HEK293 (cell line): ENCODE measurements at regions not wholly inside any gene's neighbourhood (a gene's known extent, or its start where the extent isn't known, plus 50 kb on each side); places are given as distances from the start of the nearest gene placed in this dataset.

ENCODE experiments used
- FEZF1 ChIP-seq: fragments of 450-650 bp; formaldehyde crosslinking; IDR thresholded peaks from 2 replicates; pipeline ENCODE4 v1.5.1; 2016; ENCODE audit warnings: missing biosample characterization, missing genetic modification characterization
- KLF9 ChIP-seq: fragments of 450-650 bp; formaldehyde crosslinking; IDR thresholded peaks from 2 replicates; pipeline ENCODE4 v1.5.1; 2016; ENCODE audit warnings: missing biosample characterization, missing genetic modification characterization, low read depth
- SCRT1 ChIP-seq: fragments of 450-650 bp; formaldehyde crosslinking; IDR thresholded peaks from 2 replicates; pipeline ENCODE4 v1.5.1; 2016; ENCODE audit warnings: missing biosample characterization, missing genetic modification characterization, borderline replicate concordance
- ZFP3 ChIP-seq: fragments of 450-650 bp; formaldehyde crosslinking; IDR thresholded peaks from 2 replicates; pipeline ENCODE4 v1.5.1; 2016; ENCODE audit warnings: low read depth, missing biosample characterization, missing genetic modification characterization
- ZNF112 ChIP-seq: fragments of 450-650 bp; formaldehyde crosslinking; IDR thresholded peaks from 2 replicates; pipeline ENCODE4 v1.5.0; 2017; ENCODE audit warnings: missing biosample characterization, missing genetic modification characterization
- ZNF24 ChIP-seq: fragments of 450-650 bp; formaldehyde crosslinking; IDR thresholded peaks from 2 replicates; pipeline ENCODE4 v1.5.1; 2016; ENCODE audit warnings: missing biosample characterization, missing genetic modification characterization
- ZNF274 ChIP-seq, 2 experiments: fragments of 200-500 bp in 1 of 2; fragments of 450-650 bp in 1 of 2; sonication (Bioruptor generic) in 1 of 2; formaldehyde crosslinking in 1 of 2; IDR thresholded peaks; 2 replicates each; pipeline versions ENCODE4 v1.5.1 to v1.6.1; 2014 to 2016; ENCODE audit warnings: borderline replicate concordance in 1 of 2, inconsistent platforms in 1 of 2, low read length in 1 of 2, missing biosample characterization in 1 of 2, missing genetic modification characterization in 1 of 2
- ZNF792 ChIP-seq: fragments of 450-650 bp; formaldehyde crosslinking; IDR thresholded peaks from 2 replicates; pipeline ENCODE4 v1.5.1; 2016; ENCODE audit warnings: missing biosample characterization, missing genetic modification characterization
- ZXDB ChIP-seq: fragments of 450-650 bp; formaldehyde crosslinking; IDR thresholded peaks from 2 replicates; pipeline ENCODE4 v1.5.1; 2016; ENCODE audit warnings: missing biosample characterization, missing genetic modification characterization
- TF ChIP-seq, protein P1 (sequence below): fragments of 450-650 bp; formaldehyde crosslinking; IDR thresholded peaks from 2 replicates; pipeline ENCODE4 v1.5.1; 2016; ENCODE audit warnings: missing biosample characterization, missing genetic modification characterization
- TF ChIP-seq, protein P2 (sequence below): fragments of 450-650 bp; formaldehyde crosslinking; IDR thresholded peaks from 2 replicates; pipeline ENCODE4 v1.5.0; 2017; ENCODE audit warnings: missing biosample characterization, missing genetic modification characterization, borderline replicate concordance
- TF ChIP-seq, protein P3 (sequence below): fragments of 450-650 bp; formaldehyde crosslinking; IDR thresholded peaks from 2 replicates; pipeline ENCODE4 v1.5.1; 2016; ENCODE audit warnings: missing biosample characterization, missing genetic modification characterization
- TF ChIP-seq, protein P4 (sequence below): fragments of 450-650 bp; formaldehyde crosslinking; IDR thresholded peaks from 2 replicates; pipeline ENCODE4 v1.5.1; 2016; ENCODE audit warnings: missing biosample characterization, missing genetic modification characterization

DNA sequence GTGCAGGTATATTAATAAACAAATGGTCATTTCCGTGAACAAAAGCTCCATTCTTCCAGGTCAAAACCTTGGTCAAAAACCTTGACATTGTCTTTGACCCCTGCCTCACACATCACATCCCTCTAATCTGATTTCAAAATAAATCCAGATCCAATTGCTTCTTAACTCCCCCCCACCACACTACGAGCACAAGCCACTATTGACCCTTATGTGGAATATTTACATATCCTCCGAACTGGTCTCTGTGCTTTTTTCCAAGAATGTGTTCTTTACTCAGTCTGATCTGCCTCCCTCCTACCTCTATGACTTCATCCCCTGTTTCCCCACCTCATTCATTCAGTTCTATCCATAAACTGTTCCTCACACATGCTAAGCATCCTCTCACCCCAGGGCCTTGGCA lies 313.6 kb upstream of the NPVF start:
- TF ChIP-seq, protein P1, sequence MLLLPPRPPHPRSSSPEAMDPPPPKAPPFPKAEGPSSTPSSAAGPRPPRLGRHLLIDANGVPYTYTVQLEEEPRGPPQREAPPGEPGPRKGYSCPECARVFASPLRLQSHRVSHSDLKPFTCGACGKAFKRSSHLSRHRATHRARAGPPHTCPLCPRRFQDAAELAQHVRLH (tag by site-specific recombination), result no peak
- TF ChIP-seq ZNF274 (IDR thresholded peaks at IDR 0.05; ENCODE audit: low read length) (no peak), ZNF274 (tag by site-specific recombination; IDR thresholded peaks at IDR 0.05; ENCODE audit: borderline replicate concordance) (no peak), KLF9 (tag by site-specific recombination) (no peak), FEZF1 (tag by site-specific recombination) (no peak), ZNF792 (no peak), ZXDB (tag by site-specific recombination) (no peak), SCRT1 (tag by site-specific recombination) (no peak), ZNF24 (no peak), ZNF112 (tag by site-specific recombination) (no peak), ZFP3 (tag by site-specific recombination) (no peak)
- TF ChIP-seq, protein P2, sequence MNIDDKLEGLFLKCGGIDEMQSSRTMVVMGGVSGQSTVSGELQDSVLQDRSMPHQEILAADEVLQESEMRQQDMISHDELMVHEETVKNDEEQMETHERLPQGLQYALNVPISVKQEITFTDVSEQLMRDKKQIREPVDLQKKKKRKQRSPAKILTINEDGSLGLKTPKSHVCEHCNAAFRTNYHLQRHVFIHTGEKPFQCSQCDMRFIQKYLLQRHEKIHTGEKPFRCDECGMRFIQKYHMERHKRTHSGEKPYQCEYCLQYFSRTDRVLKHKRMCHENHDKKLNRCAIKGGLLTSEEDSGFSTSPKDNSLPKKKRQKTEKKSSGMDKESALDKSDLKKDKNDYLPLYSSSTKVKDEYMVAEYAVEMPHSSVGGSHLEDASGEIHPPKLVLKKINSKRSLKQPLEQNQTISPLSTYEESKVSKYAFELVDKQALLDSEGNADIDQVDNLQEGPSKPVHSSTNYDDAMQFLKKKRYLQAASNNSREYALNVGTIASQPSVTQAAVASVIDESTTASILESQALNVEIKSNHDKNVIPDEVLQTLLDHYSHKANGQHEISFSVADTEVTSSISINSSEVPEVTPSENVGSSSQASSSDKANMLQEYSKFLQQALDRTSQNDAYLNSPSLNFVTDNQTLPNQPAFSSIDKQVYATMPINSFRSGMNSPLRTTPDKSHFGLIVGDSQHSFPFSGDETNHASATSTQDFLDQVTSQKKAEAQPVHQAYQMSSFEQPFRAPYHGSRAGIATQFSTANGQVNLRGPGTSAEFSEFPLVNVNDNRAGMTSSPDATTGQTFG, result no peak
- TF ChIP-seq, protein P3, sequence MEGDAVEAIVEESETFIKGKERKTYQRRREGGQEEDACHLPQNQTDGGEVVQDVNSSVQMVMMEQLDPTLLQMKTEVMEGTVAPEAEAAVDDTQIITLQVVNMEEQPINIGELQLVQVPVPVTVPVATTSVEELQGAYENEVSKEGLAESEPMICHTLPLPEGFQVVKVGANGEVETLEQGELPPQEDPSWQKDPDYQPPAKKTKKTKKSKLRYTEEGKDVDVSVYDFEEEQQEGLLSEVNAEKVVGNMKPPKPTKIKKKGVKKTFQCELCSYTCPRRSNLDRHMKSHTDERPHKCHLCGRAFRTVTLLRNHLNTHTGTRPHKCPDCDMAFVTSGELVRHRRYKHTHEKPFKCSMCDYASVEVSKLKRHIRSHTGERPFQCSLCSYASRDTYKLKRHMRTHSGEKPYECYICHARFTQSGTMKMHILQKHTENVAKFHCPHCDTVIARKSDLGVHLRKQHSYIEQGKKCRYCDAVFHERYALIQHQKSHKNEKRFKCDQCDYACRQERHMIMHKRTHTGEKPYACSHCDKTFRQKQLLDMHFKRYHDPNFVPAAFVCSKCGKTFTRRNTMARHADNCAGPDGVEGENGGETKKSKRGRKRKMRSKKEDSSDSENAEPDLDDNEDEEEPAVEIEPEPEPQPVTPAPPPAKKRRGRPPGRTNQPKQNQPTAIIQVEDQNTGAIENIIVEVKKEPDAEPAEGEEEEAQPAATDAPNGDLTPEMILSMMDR (tag by site-specific recombination), result no peak
- TF ChIP-seq, protein P4, sequence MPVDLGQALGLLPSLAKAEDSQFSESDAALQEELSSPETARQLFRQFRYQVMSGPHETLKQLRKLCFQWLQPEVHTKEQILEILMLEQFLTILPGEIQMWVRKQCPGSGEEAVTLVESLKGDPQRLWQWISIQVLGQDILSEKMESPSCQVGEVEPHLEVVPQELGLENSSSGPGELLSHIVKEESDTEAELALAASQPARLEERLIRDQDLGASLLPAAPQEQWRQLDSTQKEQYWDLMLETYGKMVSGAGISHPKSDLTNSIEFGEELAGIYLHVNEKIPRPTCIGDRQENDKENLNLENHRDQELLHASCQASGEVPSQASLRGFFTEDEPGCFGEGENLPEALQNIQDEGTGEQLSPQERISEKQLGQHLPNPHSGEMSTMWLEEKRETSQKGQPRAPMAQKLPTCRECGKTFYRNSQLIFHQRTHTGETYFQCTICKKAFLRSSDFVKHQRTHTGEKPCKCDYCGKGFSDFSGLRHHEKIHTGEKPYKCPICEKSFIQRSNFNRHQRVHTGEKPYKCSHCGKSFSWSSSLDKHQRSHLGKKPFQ (tag by site-specific recombination), result no peak
